ENCODE measurements at regions not wholly inside any gene's neighbourhood (a gene's known extent, or its start where the extent isn't known, plus 50 kb on each side); places are given as distances from the start of the nearest gene placed in this dataset.

DNA sequence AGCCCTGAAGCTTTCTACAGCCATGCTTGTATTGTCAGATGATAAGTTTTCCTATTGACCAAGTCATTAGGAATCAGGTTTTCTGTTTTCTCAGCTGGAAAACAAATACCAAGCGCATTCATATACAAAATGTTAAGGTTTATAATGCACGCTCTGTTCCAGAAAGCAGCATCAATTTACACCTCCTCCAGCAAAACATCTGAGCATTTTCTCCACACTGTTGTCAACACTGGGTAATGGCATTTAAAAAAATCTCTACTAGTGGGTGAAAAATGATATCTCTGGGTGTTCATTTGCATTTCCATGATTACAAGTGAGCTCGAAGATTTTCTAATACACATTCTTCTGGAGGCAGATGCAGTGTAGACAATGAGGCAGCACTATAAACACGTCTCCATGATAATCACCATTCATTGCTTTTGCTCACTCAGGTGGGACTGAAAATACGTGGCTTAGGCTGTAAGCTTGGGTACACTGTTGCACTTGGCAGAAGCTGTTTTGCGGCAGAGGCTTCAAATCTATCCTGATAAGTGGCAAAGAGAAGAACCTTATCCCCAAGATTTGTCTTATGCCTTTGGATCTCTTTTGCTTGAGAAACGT is 114.8 kb upstream of the PLPP4 start:
- no peaks in the 10 kb centered on the region for H3K36me3 ChIP-seq (ENCODE audit: control insufficient read depth, insufficient read depth, low read length)
- no peaks in the 10 kb centered on the region for H3K9me3 ChIP-seq (replicated peaks; ENCODE audit: control insufficient read depth, insufficient read depth, low read depth, low read length)
- no peaks in the 10 kb centered on the region for H3K9me1 ChIP-seq (ENCODE audit: control insufficient read depth, insufficient read depth, low read length)
- no peak overlapping the region for H2AFZ ChIP-seq (ENCODE audit: low read depth, low read length)
- CTCF ChIA-PET (ENCODE audit: low intra/inter-chr PET ratio) = no interaction called here
- in situ Hi-C loops (cut with MboI) = no loop called here
- no peaks in the 10 kb centered on the region for H3K27me3 ChIP-seq (ENCODE audit: control insufficient read depth in 2 of 2, insufficient read depth in 2 of 2, low read length in 2 of 2)
- intact Hi-C loops (cut with micrococcal nuclease) = no loop called here
- H4K20me1 ChIP-seq (replicated peaks; ENCODE audit: control insufficient read depth, insufficient read depth, low read length) = no peaks in the 10 kb centered on the region
- H3K4me2 ChIP-seq (ENCODE audit: insufficient read depth, low read length) = no peak overlapping the region
- BruUV-seq (replicated peaks) = no TSS peak
- POLR2A ChIA-PET = no interaction called here
- 0% methylated on average over 7 of the region's 7 CpGs for WGBS (ENCODE audit: insufficient coverage, low coverage, missing lambda C conversion rate)
- no peaks in the 10 kb centered on the region for H3K4me1 ChIP-seq (replicated peaks in 1 of 2; ENCODE audit: control insufficient read depth in 2 of 2, insufficient read depth in 2 of 2, low read length in 2 of 2)
- H3K9ac ChIP-seq (ENCODE audit: insufficient read depth in 1 of 2, low read depth in 2 of 2, low read length in 2 of 2) = no peak overlapping the region
- no peaks in the 10 kb centered on the region for H3K79me2 ChIP-seq (ENCODE audit: control insufficient read depth, insufficient read depth, low read length)
- DNase-seq (ENCODE audit: extremely low read depth in 1 of 4, low spot score in 3 of 4) (no peak), ATAC-seq (no peak), FAIRE-seq (no peak)
- no peak overlapping the region for H3K4me3 ChIP-seq
- H3K27ac ChIP-seq (ENCODE audit: extremely low read depth, low read depth, low read length) = no peak overlapping the region
- TF ChIP-seq, protein P1, sequence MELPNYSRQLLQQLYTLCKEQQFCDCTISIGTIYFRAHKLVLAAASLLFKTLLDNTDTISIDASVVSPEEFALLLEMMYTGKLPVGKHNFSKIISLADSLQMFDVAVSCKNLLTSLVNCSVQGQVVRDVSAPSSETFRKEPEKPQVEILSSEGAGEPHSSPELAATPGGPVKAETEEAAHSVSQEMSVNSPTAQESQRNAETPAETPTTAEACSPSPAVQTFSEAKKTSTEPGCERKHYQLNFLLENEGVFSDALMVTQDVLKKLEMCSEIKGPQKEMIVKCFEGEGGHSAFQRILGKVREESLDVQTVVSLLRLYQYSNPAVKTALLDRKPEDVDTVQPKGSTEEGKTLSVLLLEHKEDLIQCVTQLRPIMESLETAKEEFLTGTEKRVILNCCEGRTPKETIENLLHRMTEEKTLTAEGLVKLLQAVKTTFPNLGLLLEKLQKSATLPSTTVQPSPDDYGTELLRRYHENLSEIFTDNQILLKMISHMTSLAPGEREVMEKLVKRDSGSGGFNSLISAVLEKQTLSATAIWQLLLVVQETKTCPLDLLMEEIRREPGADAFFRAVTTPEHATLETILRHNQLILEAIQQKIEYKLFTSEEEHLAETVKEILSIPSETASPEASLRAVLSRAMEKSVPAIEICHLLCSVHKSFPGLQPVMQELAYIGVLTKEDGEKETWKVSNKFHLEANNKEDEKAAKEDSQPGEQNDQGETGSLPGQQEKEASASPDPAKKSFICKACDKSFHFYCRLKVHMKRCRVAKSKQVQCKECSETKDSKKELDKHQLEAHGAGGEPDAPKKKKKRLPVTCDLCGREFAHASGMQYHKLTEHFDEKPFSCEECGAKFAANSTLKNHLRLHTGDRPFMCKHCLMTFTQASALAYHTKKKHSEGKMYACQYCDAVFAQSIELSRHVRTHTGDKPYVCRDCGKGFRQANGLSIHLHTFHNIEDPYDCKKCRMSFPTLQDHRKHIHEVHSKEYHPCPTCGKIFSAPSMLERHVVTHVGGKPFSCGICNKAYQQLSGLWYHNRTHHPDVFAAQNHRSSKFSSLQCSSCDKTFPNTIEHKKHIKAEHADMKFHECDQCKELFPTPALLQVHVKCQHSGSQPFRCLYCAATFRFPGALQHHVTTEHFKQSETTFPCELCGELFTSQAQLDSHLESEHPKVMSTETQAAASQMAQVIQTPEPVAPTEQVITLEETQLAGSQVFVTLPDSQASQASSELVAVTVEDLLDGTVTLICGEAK (IDR thresholded peaks at IDR 0.05) = no peak
- TF ChIP-seq, protein P1 (CRISPR knock-in tag; IDR thresholded peaks at IDR 0.05) = no peak
- TF ChIP-seq, protein P2, sequence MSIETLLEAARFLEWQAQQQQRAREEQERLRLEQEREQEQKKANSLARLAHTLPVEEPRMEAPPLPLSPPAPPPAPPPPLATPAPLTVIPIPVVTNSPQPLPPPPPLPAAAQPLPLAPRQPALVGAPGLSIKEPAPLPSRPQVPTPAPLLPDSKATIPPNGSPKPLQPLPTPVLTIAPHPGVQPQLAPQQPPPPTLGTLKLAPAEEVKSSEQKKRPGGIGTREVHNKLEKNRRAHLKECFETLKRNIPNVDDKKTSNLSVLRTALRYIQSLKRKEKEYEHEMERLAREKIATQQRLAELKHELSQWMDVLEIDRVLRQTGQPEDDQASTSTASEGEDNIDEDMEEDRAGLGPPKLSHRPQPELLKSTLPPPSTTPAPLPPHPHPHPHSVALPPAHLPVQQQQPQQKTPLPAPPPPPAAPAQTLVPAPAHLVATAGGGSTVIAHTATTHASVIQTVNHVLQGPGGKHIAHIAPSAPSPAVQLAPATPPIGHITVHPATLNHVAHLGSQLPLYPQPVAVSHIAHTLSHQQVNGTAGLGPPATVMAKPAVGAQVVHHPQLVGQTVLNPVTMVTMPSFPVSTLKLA (conservative IDR thresholded peaks at IDR 0.05) = no peak
- TF ChIP-seq MED1 (CRISPR knock-in tag; IDR thresholded peaks at IDR 0.05; ENCODE audit: borderline replicate concordance) = no peak
- TF ChIP-seq FIP1L1 (IDR thresholded peaks at IDR 0.05; ENCODE audit: low read depth, low read length, poor library complexity, severe bottlenecking) = no peak
- no peak for TF ChIP-seq MTA3 (IDR thresholded peaks at IDR 0.05; ENCODE audit: borderline replicate concordance)
- TF ChIP-seq ZBTB17 (CRISPR knock-in tag; IDR thresholded peaks at IDR 0.05) = no peak
- TF ChIP-seq BACH1 (tag; IDR thresholded peaks at IDR 0.05) = no peak
- TF ChIP-seq, protein P3, sequence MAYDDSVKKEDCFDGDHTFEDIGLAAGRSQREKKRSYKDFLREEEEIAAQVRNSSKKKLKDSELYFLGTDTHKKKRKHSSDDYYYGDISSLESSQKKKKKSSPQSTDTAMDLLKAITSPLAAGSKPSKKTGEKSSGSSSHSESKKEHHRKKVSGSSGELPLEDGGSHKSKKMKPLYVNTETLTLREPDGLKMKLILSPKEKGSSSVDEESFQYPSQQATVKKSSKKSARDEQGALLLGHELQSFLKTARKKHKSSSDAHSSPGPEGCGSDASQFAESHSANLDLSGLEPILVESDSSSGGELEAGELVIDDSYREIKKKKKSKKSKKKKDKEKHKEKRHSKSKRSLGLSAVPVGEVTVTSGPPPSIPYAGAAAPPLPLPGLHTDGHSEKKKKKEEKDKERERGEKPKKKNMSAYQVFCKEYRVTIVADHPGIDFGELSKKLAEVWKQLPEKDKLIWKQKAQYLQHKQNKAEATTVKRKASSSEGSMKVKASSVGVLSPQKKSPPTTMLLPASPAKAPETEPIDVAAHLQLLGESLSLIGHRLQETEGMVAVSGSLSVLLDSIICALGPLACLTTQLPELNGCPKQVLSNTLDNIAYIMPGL (CRISPR knock-in tag; IDR thresholded peaks at IDR 0.05) = no peak
- TF ChIP-seq SNRNP70 (optimal IDR thresholded peaks at IDR 0.05; ENCODE audit: low read depth, low read length) = no peak
